ENCODE measurements at regions not wholly inside any gene's neighbourhood (a gene's known extent, or its start where the extent isn't known, plus 50 kb on each side); places are given as distances from the start of the nearest gene placed in this dataset.
"Not testable (repeated sequence)": the region's sequence is repeated elsewhere in the genome, so short reads cannot be mapped to it uniquely, and the experiment has no call there.

GRCh38 chr11:116062129-116062489, 557.9 kb upstream of the CADM1 start:
- no peak for DNase-seq

- DNase-seq: no peak
These were observed 557.1 kb upstream of the CADM1 start for GRCh38 chr11:116061322-116061721.

GRCh38 chr11:116059919-116060318, 555.7 kb upstream of the CADM1 start:
- DNase-seq: no peak

GRCh38 chr11:116057000-116057399, 552.8 kb upstream of the CADM1 start:
- DNase-seq: no peak

GRCh38 chr11:116055064-116055463, 550.8 kb upstream of the CADM1 start:
- DNase-seq: no peak

- DNase-seq: no peak
These were observed 549.3 kb upstream of the CADM1 start for GRCh38 chr11:116053548-116053919.

GRCh38 chr11:116052603-116053547, 548.7 kb upstream of the CADM1 start:
- no peak for DNase-seq

GRCh38 chr11:116051494-116051893, 547.3 kb upstream of the CADM1 start:
- no peak for DNase-seq

- no peak for DNase-seq
These were observed 545.2 kb upstream of the CADM1 start for GRCh38 chr11:116049383-116049782.

GRCh38 chr11:116046127-116046526, 541.9 kb upstream of the CADM1 start:
- DNase-seq: no peak

- no peak for DNase-seq
These were observed 540.7 kb upstream of the CADM1 start for GRCh38 chr11:116044941-116045340.

GRCh38 chr11:116044520-116044919, 540.3 kb upstream of the CADM1 start:
- no peak for DNase-seq

- no peak for DNase-seq
These were observed 539.6 kb upstream of the CADM1 start for GRCh38 chr11:116043857-116044256.

GRCh38 chr11:116043059-116043458, 538.8 kb upstream of the CADM1 start:
- not testable (repeated sequence) for DNase-seq

- DNase-seq: no peak
These were observed 537.9 kb upstream of the CADM1 start for GRCh38 chr11:116042146-116042545.

- no peak for DNase-seq
These were observed 533.6 kb upstream of the CADM1 start for GRCh38 chr11:116037861-116038260.

GRCh38 chr11:116035977-116036376, 531.8 kb upstream of the CADM1 start:
- no peak for DNase-seq

GRCh38 chr11:116033931-116034553, 529.8 kb upstream of the CADM1 start:
- no peak for DNase-seq

GRCh38 chr11:116030697-116031331, 526.6 kb upstream of the CADM1 start:
- DNase-seq: no peak

GRCh38 chr11:116028506-116028905, 524.3 kb upstream of the CADM1 start:
- DNase-seq: not testable (repeated sequence)

GRCh38 chr11:115999437-115999836, 495.2 kb upstream of the CADM1 start:
- DNase-seq: no peak

GRCh38 chr11:115996808-115997188, 492.6 kb upstream of the CADM1 start:
- no peak for DNase-seq
